GM12892 (cell line): ENCODE measurements at regions not wholly inside any gene's neighbourhood (a gene's known extent, or its start where the extent isn't known, plus 50 kb on each side); places are given as distances from the start of the nearest gene placed in this dataset.

Experiments
- DNase-seq: peaks from one replicate; pipeline ENCODE4 v3.0.0; 2011; ENCODE audit not compliant: insufficient read length
- FAIRE-seq: peaks from 2 replicates; lab custom pipeline; 2011; peaks lifted over from hg19 to GRCh38; lab: Jason Lieb, UNC
- POLR2A ChIP-seq: IDR thresholded peaks from 2 replicates; pipeline ENCODE4 v1.6.1; 2011; ENCODE audit warnings: low read depth, low read length, control low read depth
- POLR2AphosphoS5 ChIP-seq: IDR thresholded peaks from 2 replicates; pipeline ENCODE4 v1.6.1; 2011; ENCODE audit warnings: low read depth, low read length, control low read depth
- TAF1 ChIP-seq: IDR thresholded peaks from 2 replicates; pipeline ENCODE4 v1.6.1; 2011; ENCODE audit warnings: low read depth, mild to moderate bottlenecking, control low read depth, low read length, borderline replicate concordance

GRCh38 chr10:33113466-33113865, 155.4 kb upstream of the ITGB1 start:
- no peak for DNase-seq
- TF ChIP-seq POLR2A (no peak), POLR2AphosphoS5 (no peak), TAF1 (no peak)
- FAIRE-seq, result no peak

GRCh38 chr10:33112831-33113455, 154.9 kb upstream of the ITGB1 start:
- FAIRE-seq (no peak), DNase-seq (no peak)
- no peak for TF ChIP-seq TAF1
- TF ChIP-seq POLR2AphosphoS5, result no peak
- TF ChIP-seq POLR2A, result no peak

- no peak for DNase-seq
- no peak for FAIRE-seq
- TF ChIP-seq POLR2AphosphoS5 (no peak), POLR2A (no peak), TAF1 (no peak)
Measured at GRCh38 chr10:33111488-33112051, 153.5 kb upstream of the ITGB1 start.

- no peak for TF ChIP-seq POLR2A
- no peak for TF ChIP-seq TAF1
- TF ChIP-seq POLR2AphosphoS5, result no peak
- FAIRE-seq (no peak), DNase-seq (no peak)
Measured at GRCh38 chr10:33109788-33110469, 151.9 kb upstream of the ITGB1 start.

GRCh38 chr10:33109384-33109783, 151.4 kb upstream of the ITGB1 start:
- no peak for TF ChIP-seq TAF1
- no peak for TF ChIP-seq POLR2A
- no peak for TF ChIP-seq POLR2AphosphoS5
- DNase-seq (no peak), FAIRE-seq (no peak)

GRCh38 chr10:33107953-33108352, 149.9 kb upstream of the ITGB1 start:
- TF ChIP-seq POLR2A (no peak), POLR2AphosphoS5 (no peak)
- FAIRE-seq (no peak), DNase-seq (no peak)

- no peak for TF ChIP-seq TAF1
- TF ChIP-seq POLR2A, result no peak
- TF ChIP-seq POLR2AphosphoS5, result no peak
- FAIRE-seq, result no peak
- no peak for DNase-seq
Measured at GRCh38 chr10:33106767-33107166, 148.7 kb upstream of the ITGB1 start.

- FAIRE-seq (no peak), DNase-seq (no peak)
- TF ChIP-seq TAF1, result no peak
- no peak for TF ChIP-seq POLR2A
- TF ChIP-seq POLR2AphosphoS5, result no peak
Measured at GRCh38 chr10:33103863-33104379, 145.9 kb upstream of the ITGB1 start.

- TF ChIP-seq POLR2AphosphoS5 (no peak), POLR2A (no peak), TAF1 (no peak)
- no peak for DNase-seq
- no peak for FAIRE-seq
Measured at GRCh38 chr10:33102071-33102470, 144.0 kb upstream of the ITGB1 start.

GRCh38 chr10:33101392-33101787, 143.4 kb upstream of the ITGB1 start:
- FAIRE-seq (no peak), DNase-seq (no peak)
- TF ChIP-seq TAF1 (no peak), POLR2AphosphoS5 (no peak), POLR2A (no peak)

GRCh38 chr10:33100781-33101391, 142.9 kb upstream of the ITGB1 start:
- no peak for DNase-seq
- no peak for FAIRE-seq
- TF ChIP-seq POLR2A (no peak), POLR2AphosphoS5 (no peak), TAF1 (no peak)

GRCh38 chr10:33099748-33100147, 141.7 kb upstream of the ITGB1 start:
- TF ChIP-seq POLR2AphosphoS5 (no peak), TAF1 (no peak), POLR2A (no peak)
- DNase-seq (no peak), FAIRE-seq (no peak)
